HepG2 (cell line): ENCODE measurements at regions not wholly inside any gene's neighbourhood (a gene's known extent, or its start where the extent isn't known, plus 50 kb on each side); places are given as distances from the start of the nearest gene placed in this dataset.

Source experiments
- ATAC-seq: fragments of 200-7000 bp; cut with Tn5 transposase; 3 replicates; pipeline ENCODE4 v1.9.1; 2020; ENCODE audit warnings: mild to moderate bottlenecking, moderate library complexity
- BruUV-seq: library from RNA; stranded (reverse); fragments of 400-500 nt; replicated peaks from 2 replicates; lab custom pipeline; 2021; lab: Mats Ljungman, UMichigan
- CTCF ChIA-PET: fragments of 300-600 bp; formaldehyde crosslinking; extraction: SDS; loops from one replicate; lab custom pipeline; 2021; ENCODE audit warnings: low total read pairs, inconsistent platforms, low intra/inter-chr PET ratio; lab: Yijun Ruan, JAX
- POLR2A ChIA-PET: fragments of 350-600 bp; sonication (Branson Sonifier 250); formaldehyde crosslinking; loops from one replicate; lab custom pipeline; 2020; ENCODE audit warnings: antibody characterized with exemption, inconsistent platforms; lab: Yijun Ruan, JAX
- DNase-seq: peaks from one replicate; pipeline ENCODE4 v3.0.0-alpha.2; 2015; ENCODE audit warnings: low spot score
- FAIRE-seq: peaks from 3 replicates; lab custom pipeline; 2011; peaks lifted over from hg19 to GRCh38; lab: Jason Lieb, UNC
- H2AFZ ChIP-seq: one replicate; pipeline ENCODE4 v1.6.1; 2011; ENCODE audit warnings: low read length, inconsistent platforms
- H3K27ac ChIP-seq: fragments of 300-600 bp; 3 replicates; pipeline ENCODE4 v1.8.0; 2011; ENCODE audit warnings: mixed run types, mild to moderate bottlenecking, mixed read lengths, low read length, inconsistent platforms; ENCODE audit not compliant: insufficient read depth; ENCODE audit errors: extremely low read length
- H3K27me3 ChIP-seq, 2 experiments: fragments of 200-600 bp in 1 of 2; 2 replicates in 1 of 2; 3 replicates in 1 of 2; pipeline versions ENCODE4 v1.6.0 to v1.8.0; 2011; ENCODE audit warnings: low read length in 2 of 2, mild to moderate bottlenecking in 2 of 2, moderate library complexity in 2 of 2, inconsistent platforms in 1 of 2; ENCODE audit not compliant: insufficient read depth in 2 of 2, control insufficient read depth in 1 of 2
- H3K36me3 ChIP-seq, 2 experiments: fragments of 200-600 bp in 1 of 2; replicated peaks in 1 of 2; 2 replicates in 1 of 2; 3 replicates in 1 of 2; pipeline versions ENCODE4 v1.5.1 to v1.8.0; 2011; ENCODE audit warnings: low read length in 2 of 2, inconsistent platforms in 1 of 2; ENCODE audit not compliant: insufficient read depth in 2 of 2, control insufficient read depth in 1 of 2
- H3K4me1 ChIP-seq: 2 replicates; pipeline ENCODE4 v1.5.1; 2012; ENCODE audit warnings: low read length, inconsistent platforms; ENCODE audit not compliant: insufficient read depth
- H3K4me2 ChIP-seq: 2 replicates; pipeline ENCODE4 v1.6.0; 2011; ENCODE audit warnings: low read depth, low read length, inconsistent platforms
- H3K4me3 ChIP-seq, 3 experiments: fragments of 200-600 bp in 1 of 3; sonication (generic), shearing (Covaris generic) in 1 of 3; replicated peaks in 1 of 3; 2 replicates each; pipeline ENCODE4 v1.5.1; 2011 to 2016; ENCODE audit warnings: low read length in 3 of 3, inconsistent platforms in 2 of 3, low read depth in 2 of 3, mild to moderate bottlenecking in 2 of 3, control low read depth in 1 of 3, mixed read lengths in 1 of 3; ENCODE audit not compliant: insufficient read depth in 1 of 3
- H3K79me2 ChIP-seq: one replicate; pipeline ENCODE4 v1.6.1; 2011; ENCODE audit warnings: low read length, inconsistent platforms; ENCODE audit not compliant: insufficient read depth
- H3K9ac ChIP-seq: 2 replicates; pipeline ENCODE4 v1.6.0; 2011; ENCODE audit warnings: mild to moderate bottlenecking, low read depth, low read length, inconsistent platforms; ENCODE audit not compliant: insufficient read depth
- H3K9me3 ChIP-seq: 2 replicates; pipeline ENCODE4 v1.5.1; 2012; ENCODE audit warnings: mild to moderate bottlenecking, low read length
- H4K20me1 ChIP-seq: 2 replicates; pipeline ENCODE4 v1.6.0; 2011; ENCODE audit warnings: inconsistent platforms, mild to moderate bottlenecking, low read length, moderate library complexity; ENCODE audit not compliant: insufficient read depth
- AGO1 ChIP-seq: fragments of 200-400 bp; formaldehyde crosslinking; IDR thresholded peaks from 2 replicates; pipeline ENCODE4 v1.6.1; 2017; ENCODE audit warnings: mild to moderate bottlenecking, low read depth, low read length, moderate library complexity; ENCODE audit not compliant: poor library complexity, severe bottlenecking
- GTF2F1 ChIP-seq: fragments of 150-350 bp; IDR thresholded peaks from 2 replicates; pipeline ENCODE4 v1.6.1; 2014; ENCODE audit warnings: low read length
- KDM2A ChIP-seq: sonication (generic); formaldehyde crosslinking; IDR thresholded peaks from 2 replicates; pipeline ENCODE4 v1.4.0; 2020; ENCODE audit warnings: low read depth, missing genetic modification reagents, borderline replicate concordance
- KLF16 ChIP-seq, 2 experiments: sonication (generic) in 1 of 2; formaldehyde crosslinking in 1 of 2; IDR thresholded peaks; 2 replicates each; pipeline versions ENCODE4 v1.6.1 to v1.8.0; 2016 to 2023; ENCODE audit warnings: missing genetic modification reagents in 2 of 2, missing compliant biosample characterization in 1 of 2
- SRSF1 ChIP-seq: fragments of 200-400 bp; formaldehyde crosslinking; optimal IDR thresholded peaks from 2 replicates; pipeline ENCODE3; 2017; ENCODE audit warnings: mild to moderate bottlenecking, low read depth, low read length, moderate library complexity
- XBP1 ChIP-seq: sonication (generic); formaldehyde crosslinking; IDR thresholded peaks from 2 replicates; pipeline ENCODE4 v1.5.0; 2020; ENCODE audit warnings: missing genetic modification reagents
- ZBTB38 ChIP-seq: sonication (generic); formaldehyde crosslinking; IDR thresholded peaks from 2 replicates; pipeline ENCODE4 v1.5.1; 2020; ENCODE audit warnings: mild to moderate bottlenecking, missing genetic modification reagents
- ZFP41 ChIP-seq: sonication (generic); formaldehyde crosslinking; IDR thresholded peaks from 2 replicates; pipeline ENCODE4 v1.4.0; 2020; ENCODE audit warnings: mild to moderate bottlenecking, missing genetic modification reagents, borderline replicate concordance
- ZNF121 ChIP-seq: sonication (generic); formaldehyde crosslinking; IDR thresholded peaks from 2 replicates; pipeline ENCODE4 v1.5.0; 2020; ENCODE audit warnings: mild to moderate bottlenecking, missing genetic modification reagents
- ZNF30 ChIP-seq: sonication (generic); formaldehyde crosslinking; IDR thresholded peaks from 2 replicates; pipeline ENCODE4 v1.5.0; 2020; ENCODE audit warnings: mild to moderate bottlenecking, missing genetic modification reagents
- ZNF331 ChIP-seq: sonication (generic); formaldehyde crosslinking; IDR thresholded peaks from 2 replicates; pipeline ENCODE4 v1.4.0; 2020; ENCODE audit warnings: missing genetic modification reagents
- WGBS: methylation state at CpG from one replicate; pipeline ENCODE4 v1.1.6; 2017; ENCODE audit warnings: low lambda C conversion rate; 5-methylcytosine and 5-hydroxymethylcytosine counted together
- in situ Hi-C: cut with HindIII; loops from 2 replicates; pipeline ENCODE4 v1.10.0; 2017; ENCODE audit warnings: low pct_unique_long_range_greater_than_20kb; ENCODE audit not compliant: extremely low pct_ligation_motif_present
- intact Hi-C: fragments of 100-400 bp; cut with micrococcal nuclease; formaldehyde crosslinking; loops from one replicate; pipeline ENCODE4 v1.10.0; 2022; ENCODE audit not compliant: unreplicated experiment
- TF ChIP-seq, protein P1 (sequence below): sonication (generic); formaldehyde crosslinking; conservative IDR thresholded peaks from 2 replicates; pipeline ENCODE4 v1.8.0; 2022; ENCODE audit warnings: mild to moderate bottlenecking, moderate library complexity, missing genetic modification reagents
- TF ChIP-seq, protein P2 (sequence below): sonication (generic); formaldehyde crosslinking; IDR thresholded peaks from 2 replicates; pipeline ENCODE4 v1.4.0; 2020; ENCODE audit warnings: missing genetic modification reagents

DNA sequence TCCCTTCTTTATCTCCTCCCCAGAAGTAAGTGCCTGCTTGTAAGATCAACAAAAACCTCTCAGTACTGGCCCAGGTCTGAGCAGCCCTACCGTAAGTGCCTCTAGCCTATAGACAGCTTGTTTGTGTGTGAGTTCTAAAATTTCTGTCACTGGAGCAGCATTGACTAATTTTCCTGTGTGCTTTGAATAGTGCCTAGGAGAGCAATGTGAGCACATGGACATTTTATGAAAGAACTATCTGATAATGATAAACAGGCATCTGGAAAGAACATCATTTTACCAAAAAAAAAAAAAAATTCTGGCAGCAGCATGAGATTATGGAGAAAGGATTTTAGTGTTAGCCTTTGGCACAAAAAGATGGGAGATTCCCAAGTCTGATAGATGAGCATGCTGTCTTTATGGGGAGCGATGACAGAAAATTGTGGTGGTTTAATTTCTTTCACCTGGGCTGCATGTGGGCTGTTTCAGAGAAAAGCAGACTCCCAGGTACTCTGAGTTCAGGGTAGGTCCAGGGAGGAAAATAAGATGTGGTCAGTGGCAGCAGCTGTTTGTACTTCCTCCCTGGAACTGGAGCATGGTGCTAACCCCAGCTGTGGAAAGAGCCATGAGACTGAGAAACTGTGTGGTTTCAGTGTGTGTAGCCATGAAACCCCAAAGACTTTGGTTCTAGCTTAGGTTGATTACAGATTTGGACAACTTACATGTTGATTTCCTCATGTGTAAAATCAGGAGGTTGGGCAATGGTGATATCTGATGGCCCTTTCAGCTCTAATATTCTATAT is 419.9 kb downstream of the NTRK2 start:
- no peaks in the 10 kb centered on the region for H4K20me1 ChIP-seq
- in situ Hi-C loops (no loop called here), intact Hi-C loops (no loop called here)
- no peaks in the 10 kb centered on the region for H3K9me3 ChIP-seq
- no peak for ATAC-seq
- H3K4me3 ChIP-seq = no peak overlapping the region
- BruUV-seq = no TSS peak
- H3K79me2 ChIP-seq = no peaks in the 10 kb centered on the region
- H2AFZ ChIP-seq = no peak overlapping the region
- ChIA-PET CTCF (no interaction called here), POLR2A (no interaction called here)
- no peak overlapping the region for H3K27ac ChIP-seq
- DNase-seq = no peak
- no peaks in the 10 kb centered on the region for H3K27me3 ChIP-seq
- FAIRE-seq = no peak
- no peaks in the 10 kb centered on the region for H3K36me3 ChIP-seq
- TF ChIP-seq ZNF30 (CRISPR knock-in tag) (no peak), ZNF121 (CRISPR knock-in tag) (no peak), GTF2F1 (no peak), AGO1 (no peak), ZBTB38 (no peak), ZNF331 (CRISPR knock-in tag) (no peak), XBP1 (CRISPR knock-in tag) (no peak), KDM2A (CRISPR knock-in tag) (no peak), KLF16 (CRISPR knock-in tag; IDR thresholded peaks at IDR 0.05) (no peak), ZFP41 (no peak), SRSF1 (no peak)
- TF ChIP-seq, protein P1, sequence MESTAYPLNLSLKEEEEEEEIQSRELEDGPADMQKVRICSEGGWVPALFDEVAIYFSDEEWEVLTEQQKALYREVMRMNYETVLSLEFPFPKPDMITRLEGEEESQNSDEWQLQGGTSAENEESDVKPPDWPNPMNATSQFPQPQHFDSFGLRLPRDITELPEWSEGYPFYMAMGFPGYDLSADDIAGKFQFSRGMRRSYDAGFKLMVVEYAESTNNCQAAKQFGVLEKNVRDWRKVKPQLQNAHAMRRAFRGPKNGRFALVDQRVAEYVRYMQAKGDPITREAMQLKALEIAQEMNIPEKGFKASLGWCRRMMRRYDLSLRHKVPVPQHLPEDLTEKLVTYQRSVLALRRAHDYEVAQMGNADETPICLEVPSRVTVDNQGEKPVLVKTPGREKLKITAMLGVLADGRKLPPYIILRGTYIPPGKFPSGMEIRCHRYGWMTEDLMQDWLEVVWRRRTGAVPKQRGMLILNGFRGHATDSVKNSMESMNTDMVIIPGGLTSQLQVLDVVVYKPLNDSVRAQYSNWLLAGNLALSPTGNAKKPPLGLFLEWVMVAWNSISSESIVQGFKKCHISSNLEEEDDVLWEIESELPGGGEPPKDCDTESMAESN (CRISPR knock-in tag) = no peak
- TF ChIP-seq, protein P2, sequence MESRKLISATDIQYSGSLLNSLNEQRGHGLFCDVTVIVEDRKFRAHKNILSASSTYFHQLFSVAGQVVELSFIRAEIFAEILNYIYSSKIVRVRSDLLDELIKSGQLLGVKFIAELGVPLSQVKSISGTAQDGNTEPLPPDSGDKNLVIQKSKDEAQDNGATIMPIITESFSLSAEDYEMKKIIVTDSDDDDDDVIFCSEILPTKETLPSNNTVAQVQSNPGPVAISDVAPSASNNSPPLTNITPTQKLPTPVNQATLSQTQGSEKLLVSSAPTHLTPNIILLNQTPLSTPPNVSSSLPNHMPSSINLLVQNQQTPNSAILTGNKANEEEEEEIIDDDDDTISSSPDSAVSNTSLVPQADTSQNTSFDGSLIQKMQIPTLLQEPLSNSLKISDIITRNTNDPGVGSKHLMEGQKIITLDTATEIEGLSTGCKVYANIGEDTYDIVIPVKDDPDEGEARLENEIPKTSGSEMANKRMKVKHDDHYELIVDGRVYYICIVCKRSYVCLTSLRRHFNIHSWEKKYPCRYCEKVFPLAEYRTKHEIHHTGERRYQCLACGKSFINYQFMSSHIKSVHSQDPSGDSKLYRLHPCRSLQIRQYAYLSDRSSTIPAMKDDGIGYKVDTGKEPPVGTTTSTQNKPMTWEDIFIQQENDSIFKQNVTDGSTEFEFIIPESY = no peak
- 21% methylated on average over 2 of the region's 2 CpGs for WGBS
- no peak overlapping the region for H3K9ac ChIP-seq
- no peak overlapping the region for H3K4me2 ChIP-seq
- H3K4me1 ChIP-seq = no peaks in the 10 kb centered on the region
